NCI-H2196 (cell line): ENCODE measurements at regions not wholly inside any gene's neighbourhood (a gene's known extent, or its start where the extent isn't known, plus 50 kb on each side); places are given as distances from the start of the nearest gene placed in this dataset.

Experiments
- DNase-seq: peaks from one replicate; lab custom pipeline; 2025; ENCODE audit not compliant: unreplicated experiment; lab: John Stamatoyannopoulos, UW

DNA sequence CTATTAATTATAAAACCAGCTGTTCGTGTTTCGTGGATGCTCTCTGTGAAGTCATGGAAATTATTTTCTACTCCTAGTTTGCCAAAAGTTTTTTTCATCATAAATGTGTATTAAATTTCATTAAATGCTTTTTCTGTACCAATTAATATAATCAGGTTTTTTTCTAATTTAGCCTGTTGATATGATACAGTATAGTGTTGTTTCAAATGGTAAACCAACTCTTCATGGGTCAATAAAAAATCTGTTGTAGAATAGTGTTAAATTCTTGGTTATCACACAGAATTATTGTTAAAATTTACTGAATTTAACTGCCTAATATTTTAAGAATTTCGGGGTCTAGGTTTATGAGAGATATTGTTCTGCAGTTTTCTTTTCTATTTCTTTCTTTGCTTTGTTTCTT is 505.9 kb upstream of the MANEA start:
- DNase-seq: no peak

DNA sequence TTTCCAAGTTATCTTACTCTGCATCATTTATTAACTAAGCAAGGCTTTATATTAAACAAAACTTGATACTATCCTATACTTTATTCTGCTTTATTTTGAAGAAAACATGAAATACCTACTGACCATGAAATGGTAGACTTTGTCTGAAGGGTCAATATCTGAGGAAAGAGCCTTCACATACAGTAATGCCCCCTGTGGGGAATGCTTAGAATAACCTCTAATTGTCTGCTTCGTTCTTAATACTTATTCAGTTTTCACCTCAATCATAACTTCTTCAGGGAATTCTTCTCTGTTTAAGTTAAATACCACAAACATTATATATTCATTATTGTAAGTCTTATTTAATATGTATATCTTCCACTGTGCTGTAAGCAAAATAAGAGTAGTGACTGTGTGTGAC is 498.9 kb upstream of the MANEA start:
- no peak for DNase-seq

DNA sequence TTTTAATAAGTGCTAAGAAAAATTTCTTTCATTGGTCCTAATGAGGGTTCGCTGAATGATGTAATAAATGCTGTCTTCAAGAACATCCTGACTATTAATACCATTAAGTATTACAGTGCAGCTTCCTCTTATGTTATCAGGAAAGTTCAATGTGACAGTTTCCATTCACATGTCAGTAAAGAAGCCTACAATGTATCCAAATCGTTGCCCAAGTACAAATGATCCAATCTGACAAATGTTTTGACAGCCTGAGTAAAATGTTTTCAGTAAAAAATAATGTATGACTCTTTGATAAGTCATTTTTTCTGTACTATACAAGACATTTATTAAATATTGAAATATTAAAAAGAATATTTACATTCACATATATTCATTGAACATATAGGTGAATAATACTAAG is 496.1 kb upstream of the MANEA start:
- DNase-seq: no peak

DNA sequence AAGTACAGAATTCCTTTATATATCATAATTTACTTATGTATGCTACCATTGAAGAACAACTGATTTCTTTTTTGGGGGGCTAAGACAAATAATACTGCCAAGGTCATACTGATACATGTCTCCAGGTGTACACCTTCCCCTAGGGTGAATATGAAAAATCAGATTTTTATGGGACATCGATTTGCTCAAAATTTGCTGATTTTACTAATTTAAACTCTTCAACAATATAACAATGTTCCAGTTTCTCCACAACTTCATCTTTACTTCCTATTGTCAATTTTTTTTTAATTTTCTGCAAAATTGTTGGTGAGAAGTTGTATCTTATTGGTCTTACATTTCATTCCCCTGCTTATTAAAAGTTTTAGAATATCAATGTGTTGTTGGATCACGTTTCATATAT is 495.4 kb upstream of the MANEA start:
- no peak for DNase-seq

DNA sequence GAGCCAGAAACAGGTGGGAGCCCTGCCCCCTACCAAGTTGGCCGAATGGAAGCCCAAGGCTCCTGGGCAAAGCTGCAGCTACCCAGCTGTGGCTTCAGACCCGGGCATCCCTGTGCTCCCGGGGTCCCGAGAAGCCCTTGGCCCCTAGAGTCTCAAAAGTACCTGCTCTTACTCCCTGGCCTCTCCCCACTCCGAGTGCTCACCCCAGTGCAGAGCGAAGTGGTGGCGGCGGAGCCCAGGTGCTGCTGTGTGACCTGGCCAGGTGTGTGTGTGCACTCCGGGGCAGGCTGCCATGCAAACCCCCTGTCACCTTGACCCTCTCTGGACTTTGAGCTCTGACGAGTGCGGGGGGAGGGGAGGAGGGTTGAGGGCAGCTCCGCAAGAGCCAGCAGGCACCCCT is 493.8 kb upstream of the MANEA start:
- no peak for DNase-seq

DNA sequence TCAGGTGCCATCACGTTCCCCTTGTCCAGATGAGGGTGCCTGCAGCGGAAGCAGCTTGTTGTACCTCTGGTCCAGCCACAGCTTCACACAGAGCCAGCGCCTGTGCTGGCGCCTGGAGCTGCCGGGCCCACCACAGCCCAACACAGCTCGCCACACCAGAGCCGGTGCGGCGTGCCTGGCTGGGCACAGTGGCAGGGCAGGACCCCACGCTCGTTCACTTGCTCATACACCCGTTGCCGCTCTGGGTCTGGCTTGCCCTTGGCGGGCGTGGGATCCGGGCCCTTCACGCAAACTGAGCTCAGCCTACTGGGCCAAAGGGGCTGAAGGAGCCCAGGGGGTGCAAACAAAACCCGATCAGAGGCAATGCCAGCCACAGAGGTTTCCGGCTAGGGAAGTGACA is 492.5 kb upstream of the MANEA start:
- DNase-seq: no peak

DNA sequence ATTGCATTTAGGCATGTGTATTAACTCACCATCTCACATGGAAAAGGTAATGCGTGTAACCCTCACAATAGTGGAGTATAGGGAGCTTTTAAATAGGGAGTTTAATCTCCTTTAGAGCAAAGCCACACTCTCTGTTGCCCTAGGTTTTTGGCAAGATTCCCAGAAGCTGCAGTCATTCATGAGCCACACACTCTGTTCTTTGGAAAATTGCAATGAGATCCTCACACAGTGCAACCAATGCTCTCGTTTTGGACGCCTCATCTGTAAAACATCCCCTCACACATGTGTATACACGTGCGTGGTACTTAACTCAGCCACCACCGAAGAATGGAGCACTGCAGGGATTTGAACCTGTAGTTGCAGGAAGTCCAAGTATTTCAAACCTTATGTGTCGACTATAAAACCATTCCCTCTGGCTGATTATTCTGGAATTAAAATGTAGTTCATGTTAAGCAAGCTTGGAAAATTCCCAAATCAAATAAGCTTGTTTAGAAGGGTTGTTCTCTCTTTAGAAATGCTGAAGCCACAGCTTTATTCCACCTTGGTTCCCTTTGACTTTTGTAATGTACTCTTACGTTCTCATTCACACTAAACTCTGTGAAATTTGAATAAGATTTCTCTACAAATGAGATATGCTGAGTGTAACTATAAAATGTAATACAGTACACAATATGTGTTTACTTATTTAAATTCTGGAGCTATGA is 489.8 kb upstream of the MANEA start:
- peak; percentile 74 for DNase-seq

DNA sequence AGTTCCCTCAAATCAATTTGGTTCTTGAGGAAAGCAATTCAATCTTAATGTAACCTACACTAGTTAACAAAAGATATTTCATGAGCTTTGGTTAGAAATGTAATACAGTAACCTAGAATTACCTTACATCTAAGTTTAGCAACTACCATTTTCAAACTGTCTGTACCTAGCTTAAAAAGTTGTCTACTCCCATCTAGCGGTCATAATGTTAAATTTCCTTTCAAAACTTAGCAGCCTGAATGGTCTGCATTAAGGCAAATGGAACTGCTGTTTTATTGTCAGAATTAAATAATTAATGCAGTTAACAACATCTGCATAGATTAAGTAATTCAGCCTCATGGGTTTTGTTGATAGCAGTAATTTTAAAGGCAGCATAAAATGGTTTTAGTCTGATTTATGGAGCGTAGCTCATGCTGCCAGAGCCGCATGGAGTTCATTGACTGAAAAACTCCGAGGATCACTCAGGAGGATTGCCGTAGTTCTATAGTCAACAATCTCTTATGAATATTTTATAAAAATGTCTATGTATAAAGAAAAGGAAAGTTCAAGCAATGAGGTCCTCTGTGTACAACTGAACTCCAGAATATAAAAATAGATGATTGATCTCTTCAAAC is 485.4 kb upstream of the MANEA start:
- DNase-seq: peak; percentile 61

DNA sequence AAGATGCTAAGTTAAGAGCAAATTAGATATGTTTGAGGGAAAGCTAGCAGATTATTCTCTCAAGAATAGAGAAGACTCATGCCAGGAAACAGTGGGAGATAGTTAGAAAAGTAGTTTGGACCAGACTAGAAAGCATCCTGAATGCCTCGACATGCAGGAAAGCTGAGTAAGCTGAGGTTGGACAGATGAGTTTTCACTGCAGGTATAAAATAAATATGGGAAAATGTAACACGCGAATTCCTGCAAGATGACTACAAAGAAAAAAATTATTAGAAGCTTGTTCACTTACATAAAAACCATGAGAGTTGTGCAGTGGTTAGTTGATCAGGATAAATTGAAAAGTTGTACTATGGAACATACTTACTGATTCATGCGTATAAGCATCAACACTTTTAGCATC is 484.2 kb upstream of the MANEA start:
- DNase-seq: no peak

DNA sequence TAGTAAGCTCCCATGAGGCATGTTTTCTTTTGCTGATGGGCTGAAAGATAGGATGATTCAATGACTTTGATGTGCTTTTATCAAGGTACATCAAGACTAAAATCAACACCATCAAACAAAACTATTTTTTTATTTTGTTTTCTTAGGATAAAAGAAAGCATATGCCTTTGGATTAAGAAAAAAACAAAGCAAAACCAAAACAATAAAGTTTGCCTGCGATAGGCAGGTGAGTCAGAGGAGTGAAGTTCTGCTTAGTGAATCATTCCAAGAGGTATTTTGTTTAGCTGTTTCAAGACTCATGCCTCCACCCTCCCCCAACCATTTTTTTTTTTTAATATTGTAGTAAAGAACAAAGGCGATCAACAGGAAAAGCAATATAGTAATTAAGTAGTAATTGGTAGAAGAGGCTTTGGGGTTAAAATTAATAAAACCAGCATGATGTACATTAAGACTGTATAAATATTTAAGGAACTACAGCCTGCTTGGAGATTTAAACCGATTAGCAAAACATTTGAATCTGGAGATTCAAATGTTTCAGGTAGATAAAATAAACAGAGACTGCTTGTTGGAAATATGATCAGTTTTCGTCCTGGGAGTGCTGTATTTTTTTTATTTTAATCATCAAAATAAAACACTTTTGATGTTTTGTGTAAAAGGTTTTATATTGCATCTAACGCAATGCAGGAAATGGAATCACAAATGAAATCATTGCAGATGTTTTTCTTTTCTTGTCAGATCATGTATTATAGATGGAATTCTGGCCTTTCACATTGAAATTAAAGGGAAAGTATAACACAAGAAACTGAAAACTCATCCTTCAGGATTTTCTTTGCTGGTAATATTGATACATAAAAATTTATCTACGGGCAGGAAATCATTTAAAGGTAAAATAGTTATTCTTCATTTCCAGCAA is 482.3 kb upstream of the MANEA start:
- no peak for DNase-seq

DNA sequence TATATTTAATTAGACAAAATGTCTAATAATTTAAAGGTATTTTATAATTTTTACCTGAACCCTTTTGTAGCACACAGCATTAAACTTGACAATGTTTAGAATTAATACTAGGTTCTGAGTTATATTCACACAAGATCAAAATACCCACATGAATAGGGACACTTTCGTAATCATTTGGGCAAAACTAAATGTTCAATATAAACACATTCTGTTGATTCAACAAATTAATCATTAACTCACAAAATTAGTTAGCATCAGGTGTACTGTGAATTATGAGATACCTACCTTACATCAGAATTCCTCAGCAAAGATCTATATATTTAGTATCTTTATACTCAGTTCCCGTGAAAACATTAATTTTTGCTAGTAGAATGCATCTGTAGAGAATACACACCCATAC is 481.5 kb upstream of the MANEA start:
- DNase-seq: no peak

DNA sequence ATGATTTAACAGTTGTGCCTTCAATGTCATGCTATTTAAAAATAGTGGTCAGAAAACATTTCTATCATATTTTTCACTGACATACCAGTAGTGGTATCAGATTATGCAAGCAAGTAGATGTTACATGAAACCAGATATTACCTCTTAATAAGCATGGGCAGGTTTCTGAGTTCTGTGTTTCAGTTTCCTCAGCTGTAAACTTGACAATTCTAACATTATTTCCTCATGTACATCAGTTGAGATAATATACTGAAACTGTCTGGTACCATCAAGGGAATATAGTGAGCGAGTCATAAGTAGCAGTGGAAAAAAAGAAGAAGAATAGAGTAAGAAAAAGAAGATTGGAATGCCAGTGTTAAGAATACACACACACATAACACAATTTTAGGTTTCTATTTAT is 477.9 kb upstream of the MANEA start:
- no peak for DNase-seq

DNA sequence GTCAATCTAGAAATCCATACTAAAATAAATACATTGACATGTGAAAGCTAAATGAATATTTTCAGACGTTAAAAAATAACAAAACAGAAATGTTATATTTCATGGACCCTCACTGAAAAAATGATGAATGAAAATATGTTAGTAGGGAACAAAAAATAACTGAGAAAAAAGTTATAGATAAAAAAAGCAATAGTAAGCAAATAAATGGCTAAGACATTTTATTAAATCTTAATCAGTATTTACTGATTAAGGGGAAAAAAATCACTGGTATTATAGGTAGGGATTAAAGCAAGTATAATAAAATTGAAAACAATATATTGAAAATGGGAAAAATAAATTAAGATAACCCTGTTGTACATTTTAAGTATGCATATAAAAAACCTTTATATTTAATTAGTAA is 468.1 kb upstream of the MANEA start:
- DNase-seq: no peak

DNA sequence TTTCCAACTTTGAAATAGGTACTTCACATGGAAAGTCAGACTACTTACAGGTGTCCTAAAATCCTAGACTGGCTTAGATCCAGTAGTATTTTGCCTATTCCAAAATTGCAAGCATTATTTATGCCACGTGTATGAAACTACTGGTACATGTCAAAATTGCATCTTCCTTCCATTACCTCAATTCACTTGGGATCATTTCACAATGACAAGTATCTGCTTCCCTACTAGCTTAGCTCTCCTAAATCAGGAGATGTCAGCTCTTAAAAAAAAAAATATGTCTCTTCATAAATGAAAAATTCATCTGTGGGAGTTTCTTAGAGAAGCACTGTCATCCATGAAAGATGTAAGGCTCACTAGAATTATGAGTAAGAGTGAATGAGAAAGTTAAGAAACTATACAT is 466.6 kb upstream of the MANEA start:
- DNase-seq: no peak

DNA sequence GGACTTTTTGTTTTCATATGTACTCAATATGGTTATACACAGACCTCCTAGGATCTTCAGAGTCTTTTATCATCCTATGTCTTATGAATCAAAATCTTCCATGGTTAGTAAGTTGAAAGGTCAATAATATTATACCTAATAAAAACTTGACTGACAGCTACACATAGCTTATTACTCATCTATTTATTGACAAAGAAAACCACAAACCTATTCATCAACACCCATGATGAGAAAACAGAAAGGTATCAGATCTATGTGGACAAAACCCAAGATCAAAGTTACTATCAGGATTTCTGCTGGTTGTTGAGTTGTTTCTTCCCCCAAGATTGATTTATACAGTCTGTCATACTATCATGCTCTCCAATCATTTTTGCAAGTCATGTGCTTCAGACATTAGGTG is 460.1 kb upstream of the MANEA start:
- no peak for DNase-seq

DNA sequence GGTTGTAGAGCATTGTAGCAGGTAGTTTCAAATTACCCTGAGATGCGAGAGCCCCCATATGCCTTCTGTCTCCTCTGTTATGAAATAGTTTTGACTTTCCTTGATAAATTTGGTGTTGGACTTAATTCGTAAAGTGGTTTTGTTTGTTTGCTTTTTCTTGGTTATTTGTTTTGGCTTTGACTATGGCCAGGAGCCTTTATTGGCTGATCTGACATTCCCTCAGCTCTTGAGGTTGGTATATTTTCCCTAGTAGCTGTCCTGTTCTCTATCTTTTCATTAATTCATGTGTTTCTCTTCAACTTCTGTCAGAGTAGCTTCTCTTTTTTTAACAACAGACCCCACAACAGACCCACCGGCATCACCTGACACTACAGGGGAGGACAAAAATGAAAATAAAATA is 457.4 kb upstream of the MANEA start:
- no peak for DNase-seq

DNA sequence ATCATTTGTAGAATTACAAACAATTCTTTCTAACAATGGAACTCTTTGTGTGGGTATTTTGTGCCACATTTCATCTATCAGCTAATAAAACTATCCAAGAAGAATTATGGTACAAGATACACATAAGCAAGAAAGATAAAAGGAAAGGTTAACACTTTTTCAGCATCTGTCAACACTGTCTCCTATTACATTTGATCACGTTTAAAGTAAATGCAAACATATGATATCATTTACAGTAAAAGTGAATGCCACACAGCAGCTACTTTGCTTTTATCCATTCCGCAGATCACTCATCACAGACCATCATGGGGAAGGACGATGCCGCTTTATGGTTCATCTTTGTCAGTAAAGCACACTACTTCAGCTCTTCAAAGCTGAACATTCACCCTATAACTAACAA is 456.4 kb upstream of the MANEA start:
- DNase-seq: no peak

DNA sequence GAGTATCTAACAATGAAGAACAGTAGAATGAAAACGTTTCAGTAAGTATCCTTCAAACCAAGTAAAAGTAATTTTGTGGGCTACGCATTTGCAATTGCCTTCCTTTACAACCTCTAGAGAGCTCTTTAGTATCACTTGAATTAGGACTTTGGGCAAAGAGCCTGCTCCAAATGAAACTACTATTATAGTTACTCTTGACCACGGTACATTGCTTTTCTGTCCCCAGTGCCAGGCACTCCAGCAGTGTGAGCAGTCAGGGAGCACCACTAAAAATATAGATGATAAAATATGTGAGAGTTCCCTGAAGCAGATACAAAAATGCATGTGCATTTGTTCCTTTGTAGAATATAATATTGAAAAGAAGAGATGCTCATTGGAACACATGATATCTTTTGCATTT is 450.1 kb upstream of the MANEA start:
- DNase-seq: no peak

DNA sequence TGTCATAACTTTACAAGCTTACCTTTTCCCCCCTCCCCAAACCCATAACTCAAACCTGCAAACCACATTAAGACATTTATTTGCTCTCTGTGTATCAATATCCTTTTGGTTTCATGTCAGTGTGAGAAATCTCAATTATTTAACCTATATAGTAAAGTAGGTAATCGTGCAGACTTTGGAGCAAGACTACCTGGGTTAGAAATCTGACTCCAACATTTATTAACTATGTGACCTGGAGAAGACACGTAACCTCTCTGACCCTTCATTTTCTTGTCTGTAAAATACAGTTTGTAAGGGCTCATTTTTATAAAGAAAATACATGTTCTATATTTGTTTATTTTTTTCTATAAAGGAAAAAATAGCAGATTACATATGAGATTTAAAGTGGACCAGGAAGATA is 448.9 kb upstream of the MANEA start:
- DNase-seq: no peak

DNA sequence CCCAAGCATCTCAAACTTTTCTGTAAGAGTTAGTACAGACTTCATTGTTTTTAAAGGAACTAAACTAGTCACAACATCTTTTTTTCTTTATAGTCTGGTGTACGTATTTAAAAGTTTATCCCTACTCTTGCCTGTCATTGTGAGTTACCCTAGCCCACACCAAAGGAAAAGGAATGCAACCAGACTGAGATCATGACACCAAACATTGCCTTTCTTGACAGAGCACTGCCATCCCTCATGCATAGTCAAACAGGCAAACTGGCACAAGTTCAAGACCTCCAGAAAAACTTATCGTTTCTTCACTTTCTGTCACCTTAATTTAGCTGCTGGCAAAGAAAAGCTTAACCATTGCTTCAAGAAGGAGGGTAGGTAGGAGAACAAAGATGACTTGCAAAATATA is 448.4 kb upstream of the MANEA start:
- no peak for DNase-seq

DNA sequence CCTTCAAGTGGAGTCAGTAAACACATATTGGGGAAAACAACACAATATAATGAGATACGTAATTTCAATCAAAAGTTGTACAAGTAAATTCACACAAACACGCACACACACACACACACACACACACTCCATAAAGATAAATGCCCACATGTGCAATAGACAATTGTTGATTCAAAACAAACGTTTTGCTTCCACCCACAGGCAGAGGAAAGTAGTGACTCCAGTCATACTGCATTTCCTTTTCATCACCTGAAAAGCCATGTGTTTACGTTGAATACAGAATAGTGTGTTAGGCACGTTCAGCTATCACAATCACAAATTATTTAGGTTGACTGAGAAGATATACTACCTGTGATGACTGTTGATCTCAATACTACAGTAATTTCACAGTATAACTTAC is 443.8 kb upstream of the MANEA start:
- DNase-seq: no peak

DNA sequence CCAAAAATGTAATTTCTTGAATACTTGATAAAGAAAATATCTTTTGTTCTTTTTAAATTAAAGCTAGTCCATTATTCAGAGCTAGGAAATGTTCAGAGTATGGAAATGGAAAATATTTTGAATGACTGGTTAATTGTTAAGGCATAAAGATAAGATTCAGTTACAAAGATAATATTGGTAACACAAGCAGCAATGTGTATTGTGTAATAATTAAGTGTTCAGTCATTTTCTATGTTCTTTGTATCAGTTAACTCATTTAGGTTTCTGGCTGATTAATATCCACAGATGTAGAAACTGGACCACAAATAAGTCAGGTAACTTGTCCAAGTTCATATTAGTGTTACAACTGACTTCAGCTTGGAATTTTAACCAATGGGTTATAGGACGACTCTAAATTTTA is 442.2 kb upstream of the MANEA start:
- DNase-seq: no peak
